GM21576 (cell line): ENCODE measurements at regions not wholly inside any gene's neighbourhood (a gene's known extent, or its start where the extent isn't known, plus 50 kb on each side); places are given as distances from the start of the nearest gene placed in this dataset.

ENCODE experiments used
- ATAC-seq: cut with Tn5 transposase; IDR thresholded peaks from one replicate; pipeline ENCODE4 v1.9.1; 2021; ENCODE audit warnings: mild to moderate bottlenecking, moderate library complexity; ENCODE audit not compliant: unreplicated experiment

- ATAC-seq: no peak
These were observed 352.5 kb upstream of the NBEA start for GRCh38 chr13:34589581-34589980.

- no peak for ATAC-seq
These were observed 350.9 kb upstream of the NBEA start for GRCh38 chr13:34591129-34591528.

- no peak for ATAC-seq
These were observed 350.1 kb upstream of the NBEA start for GRCh38 chr13:34591900-34592529.

GRCh38 chr13:34593658-34594057 is 348.4 kb upstream of the NBEA start:
- ATAC-seq: no peak

- no peak for ATAC-seq
These were observed 347.6 kb upstream of the NBEA start for GRCh38 chr13:34594507-34594906.

GRCh38 chr13:34608331-34608730 is 333.7 kb upstream of the NBEA start:
- ATAC-seq: no peak

- no peak for ATAC-seq
These were observed 330.4 kb upstream of the NBEA start for GRCh38 chr13:34611671-34612070.

GRCh38 chr13:34617473-34618083 is 324.5 kb upstream of the NBEA start:
- ATAC-seq: no peak

GRCh38 chr13:34618654-34619053 is 323.4 kb upstream of the NBEA start:
- ATAC-seq: no peak

GRCh38 chr13:34619326-34619725 is 322.7 kb upstream of the NBEA start:
- ATAC-seq: no peak

GRCh38 chr13:34620074-34620850 is 321.8 kb upstream of the NBEA start:
- no peak for ATAC-seq

- ATAC-seq: no peak
These were observed 321.2 kb upstream of the NBEA start for GRCh38 chr13:34620862-34621261.

- no peak for ATAC-seq
These were observed 318.7 kb upstream of the NBEA start for GRCh38 chr13:34623331-34623730.

GRCh38 chr13:34627509-34628208 is 314.4 kb upstream of the NBEA start:
- no peak for ATAC-seq

- ATAC-seq: no peak
These were observed 313.8 kb upstream of the NBEA start for GRCh38 chr13:34628209-34628682.

- ATAC-seq: no peak
These were observed 307.6 kb upstream of the NBEA start for GRCh38 chr13:34634448-34634847.

GRCh38 chr13:34637138-34637537 is 304.9 kb upstream of the NBEA start:
- no peak for ATAC-seq

- no peak for ATAC-seq
These were observed 304.4 kb upstream of the NBEA start for GRCh38 chr13:34637636-34638035.

- no peak for ATAC-seq
These were observed 303.2 kb upstream of the NBEA start for GRCh38 chr13:34638897-34639296.

- ATAC-seq: no peak
These were observed 301.7 kb upstream of the NBEA start for GRCh38 chr13:34640179-34640992.

- ATAC-seq: no peak
These were observed 301.1 kb upstream of the NBEA start for GRCh38 chr13:34640993-34641330.
